ENCODE measurements at regions not wholly inside any gene's neighbourhood (a gene's known extent, or its start where the extent isn't known, plus 50 kb on each side); places are given as distances from the start of the nearest gene placed in this dataset.

GRCh38 chr5:2176581-2176980 is 293.9 kb upstream of the IRX4 start:
- no peak for TF ChIP-seq POLR2A (IDR thresholded peaks at IDR 0.05; ENCODE audit: low read length)
- no peak for TF ChIP-seq GATA1 (IDR thresholded peaks at IDR 0.05; ENCODE audit: low read depth, low read length)
